HEK293T (cell line): ENCODE measurements at regions not wholly inside any gene's neighbourhood (a gene's known extent, or its start where the extent isn't known, plus 50 kb on each side); places are given as distances from the start of the nearest gene placed in this dataset.
"Not testable (repeated sequence)": the region's sequence is repeated elsewhere in the genome, so short reads cannot be mapped to it uniquely, and the experiment has no call there.

Source experiments
- CTCF ChIA-PET: fragments of 350-600 bp; formaldehyde crosslinking; extraction: SDS; loops from one replicate; lab custom pipeline; 2021; ENCODE audit warnings: antibody characterized with exemption, inconsistent platforms; lab: Yijun Ruan, JAX
- POLR2A ChIA-PET: fragments of 350-600 bp; formaldehyde crosslinking; extraction: SDS; loops from one replicate; lab custom pipeline; 2020; ENCODE audit warnings: antibody characterized with exemption, inconsistent platforms; lab: Yijun Ruan, JAX
- DNase-seq: peaks from one replicate; pipeline ENCODE4 v3.0.0; 2012; ENCODE audit warnings: mixed read lengths; ENCODE audit errors: extremely low spot score
- ARNT ChIP-seq: fragments of 450-650 bp; IDR thresholded peaks from 2 replicates; pipeline ENCODE4 v1.6.1; 2017; ENCODE audit warnings: mild to moderate bottlenecking
- BHLHE40 ChIP-seq: fragments of 450-650 bp; IDR thresholded peaks from 2 replicates; pipeline ENCODE4 v1.6.1; 2016; ENCODE audit warnings: mild to moderate bottlenecking, moderate library complexity, borderline replicate concordance
- CTBP1 ChIP-seq: fragments of 450-650 bp; IDR thresholded peaks from 2 replicates; pipeline ENCODE4 v1.6.1; 2016; ENCODE audit warnings: borderline replicate concordance
- ELF4 ChIP-seq: fragments of 450-650 bp; IDR thresholded peaks from 2 replicates; pipeline ENCODE4 v1.6.1; 2017; ENCODE audit warnings: antibody characterized with exemption
- FOXA1 ChIP-seq: fragments of 450-650 bp; IDR thresholded peaks from 2 replicates; pipeline ENCODE4 v1.6.1; 2016; ENCODE audit warnings: mild to moderate bottlenecking
- FOXK2 ChIP-seq: fragments of 450-650 bp; IDR thresholded peaks from 2 replicates; pipeline ENCODE4 v1.6.1; 2016; ENCODE audit warnings: mild to moderate bottlenecking
- FOXM1 ChIP-seq: fragments of 450-650 bp; IDR thresholded peaks from 2 replicates; pipeline ENCODE4 v1.6.1; 2017; ENCODE audit warnings: mild to moderate bottlenecking, borderline replicate concordance
- HDGF ChIP-seq: fragments of 450-650 bp; IDR thresholded peaks from 2 replicates; pipeline ENCODE4 v1.6.1; 2017; ENCODE audit warnings: antibody characterized with exemption, borderline replicate concordance
- L3MBTL2 ChIP-seq: fragments of 450-650 bp; conservative IDR thresholded peaks from 2 replicates; pipeline ENCODE4 v1.6.1; 2016; ENCODE audit warnings: mild to moderate bottlenecking
- LEF1 ChIP-seq: fragments of 450-650 bp; IDR thresholded peaks from 2 replicates; pipeline ENCODE4 v1.6.1; 2017; ENCODE audit warnings: mild to moderate bottlenecking, borderline replicate concordance
- NFRKB ChIP-seq: fragments of 450-650 bp; IDR thresholded peaks from 2 replicates; pipeline ENCODE4 v1.6.1; 2016; ENCODE audit warnings: mild to moderate bottlenecking, moderate library complexity
- PKNOX1 ChIP-seq: fragments of 450-650 bp; IDR thresholded peaks from 2 replicates; pipeline ENCODE4 v1.6.1; 2016
- SP1 ChIP-seq: fragments of 450-650 bp; IDR thresholded peaks from 2 replicates; pipeline ENCODE4 v1.6.1; 2017
- SUZ12 ChIP-seq: fragments of 450-650 bp; IDR thresholded peaks from 2 replicates; pipeline ENCODE4 v1.6.1; 2016; ENCODE audit warnings: mild to moderate bottlenecking
- TARDBP ChIP-seq: fragments of 450-650 bp; IDR thresholded peaks from 2 replicates; pipeline ENCODE4 v1.6.1; 2016
- ZNF384 ChIP-seq: fragments of 450-650 bp; IDR thresholded peaks from 2 replicates; pipeline ENCODE4 v1.6.1; 2016

- CTCF ChIA-PET, result no interaction called here
Observed at GRCh38 chr12:92384571-92384970, 238.9 kb upstream of the BTG1 start.

GRCh38 chr12:92382383-92382878, 236.8 kb upstream of the BTG1 start:
- TF ChIP-seq BHLHE40 (no peak), TARDBP (no peak), HDGF (no peak), PKNOX1 (no peak), LEF1 (no peak), ELF4 (no peak), FOXK2 (no peak), ARNT (no peak), L3MBTL2 (no peak), SUZ12 (no peak), CTBP1 (no peak), SP1 (no peak), ZNF384 (no peak), NFRKB (no peak), FOXA1 (no peak), FOXM1 (no peak)
- POLR2A ChIA-PET, result no interaction called here
- CTCF ChIA-PET, result no interaction called here
- DNase-seq, result no peak

More at GRCh38 chr12:92384571-92384970, 238.9 kb upstream of the BTG1 start:
- DNase-seq, result no peak
- POLR2A ChIA-PET, result no interaction called here
- no peak for TF ChIP-seq ELF4
- TF ChIP-seq FOXA1, result no peak
- no peak for TF ChIP-seq SUZ12
- no peak for TF ChIP-seq FOXK2
- no peak for TF ChIP-seq ARNT
- no peak for TF ChIP-seq LEF1
- no peak for TF ChIP-seq BHLHE40
- TF ChIP-seq HDGF, result no peak
- TF ChIP-seq ZNF384, result no peak
- TF ChIP-seq PKNOX1, result no peak
- no peak for TF ChIP-seq L3MBTL2
- TF ChIP-seq CTBP1, result no peak
- no peak for TF ChIP-seq TARDBP
- no peak for TF ChIP-seq FOXM1
- TF ChIP-seq SP1, result no peak
- TF ChIP-seq NFRKB, result no peak

DNA sequence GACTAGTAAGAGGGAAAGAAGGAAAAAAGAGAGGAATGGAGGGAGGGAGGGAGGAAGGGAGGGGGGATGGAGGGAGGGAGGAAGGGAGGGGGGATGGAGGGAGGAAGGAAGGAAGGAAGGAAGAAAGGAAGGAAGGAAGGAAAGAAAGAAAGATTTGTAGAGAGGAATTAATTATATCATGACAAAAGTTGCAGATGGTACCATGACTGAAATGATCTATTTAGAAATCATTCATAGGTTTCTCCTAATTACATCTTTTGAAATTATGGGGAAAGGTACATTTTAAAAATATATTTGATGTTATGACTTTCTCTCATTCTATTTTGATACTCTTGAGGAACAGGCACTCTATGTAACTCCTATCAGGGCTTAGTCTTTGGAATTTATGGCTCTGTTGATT, 236.2 kb upstream of the BTG1 start:
- ChIA-PET POLR2A (no interaction called here), CTCF (no interaction called here)
- no peak for DNase-seq
- no peak for TF ChIP-seq FOXM1
- TF ChIP-seq FOXK2, result no peak
- no peak for TF ChIP-seq TARDBP
- no peak for TF ChIP-seq HDGF
- no peak for TF ChIP-seq CTBP1
- TF ChIP-seq FOXA1, result no peak
- no peak for TF ChIP-seq BHLHE40
- no peak for TF ChIP-seq SUZ12
- TF ChIP-seq PKNOX1, result no peak

DNA sequence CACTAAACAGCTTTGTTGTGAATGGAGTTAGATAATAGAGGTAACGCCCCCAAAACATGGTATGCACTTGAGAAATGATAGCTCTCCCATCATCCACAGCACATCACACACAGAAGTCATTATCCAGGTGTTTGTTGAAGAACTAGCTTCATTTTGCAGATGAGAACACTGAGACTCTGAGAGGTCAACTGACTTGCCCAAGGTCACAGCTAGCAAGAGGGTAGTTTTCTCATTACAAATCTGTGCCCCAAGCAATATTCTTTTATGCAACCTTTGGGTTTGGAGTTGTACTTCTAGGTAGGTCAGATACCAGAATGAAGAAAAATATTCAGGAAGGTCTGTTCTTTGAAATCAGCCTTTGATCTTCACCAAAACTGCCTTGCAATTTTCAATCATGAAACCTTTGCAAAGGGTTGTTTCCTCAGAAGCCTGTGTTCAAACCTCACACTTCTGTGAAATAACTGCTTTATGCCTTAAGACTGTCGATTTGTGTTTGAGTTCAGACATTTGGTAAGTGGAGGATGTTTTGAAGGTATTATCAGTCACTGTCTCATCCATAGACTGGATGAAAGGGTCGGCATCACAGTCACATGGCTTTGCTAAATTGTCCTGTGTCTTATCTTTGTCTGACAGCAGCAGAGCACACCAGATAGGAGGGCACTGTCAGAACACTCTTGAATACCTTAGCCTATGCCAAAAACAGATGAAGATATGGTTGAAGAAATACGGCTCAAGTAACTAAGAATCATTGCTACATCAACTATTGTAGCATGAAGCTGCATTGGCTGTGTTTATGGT, 233.2 kb upstream of the BTG1 start:
- ChIA-PET CTCF (no interaction called here), POLR2A (no interaction called here)
- no peak for DNase-seq
- TF ChIP-seq ARNT (no peak), BHLHE40 (no peak), PKNOX1 (no peak), SP1 (no peak), LEF1 (no peak), SUZ12 (no peak), ELF4 (no peak)

DNA sequence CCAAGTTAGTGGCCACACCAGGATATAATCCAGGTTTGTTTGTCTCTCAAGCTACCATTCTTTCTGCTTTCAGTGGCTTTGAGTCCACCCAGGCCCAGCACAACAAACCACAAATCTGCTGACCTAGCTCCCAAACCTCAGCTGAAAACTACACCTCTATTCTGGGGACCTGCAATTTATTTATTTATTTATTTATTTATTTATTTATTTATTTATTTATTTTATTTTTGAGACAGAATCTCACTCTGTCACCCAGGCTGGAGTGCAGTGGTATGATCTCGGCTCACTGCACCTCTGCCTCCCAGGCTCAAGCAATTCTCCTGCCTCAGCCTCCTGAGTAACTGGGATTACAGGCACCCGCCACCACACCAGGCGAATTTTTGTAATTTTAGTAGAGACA, 229.9 kb upstream of the BTG1 start:
- CTCF ChIA-PET, DNase-seq, POLR2A ChIA-PET: not testable (repeated sequence)

DNA sequence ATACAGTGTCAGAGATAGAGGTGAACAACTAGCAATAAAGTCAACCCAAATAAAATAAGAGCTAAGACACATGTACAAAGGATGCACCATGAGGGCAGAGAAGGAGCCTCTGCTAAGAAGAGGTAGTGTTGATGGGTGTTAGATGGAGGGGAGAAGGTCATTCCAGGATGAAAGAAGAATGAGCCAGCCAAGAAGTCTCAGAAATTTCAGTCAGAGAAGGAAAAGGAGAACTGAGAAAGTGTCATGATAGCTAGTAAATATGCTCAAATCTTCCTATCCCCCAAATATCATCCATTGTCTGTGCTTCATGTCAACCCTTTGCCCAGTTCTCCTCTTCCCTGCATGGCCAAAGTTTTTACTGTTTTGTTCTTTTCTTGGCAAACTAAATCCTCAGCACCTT, 225.2 kb upstream of the BTG1 start:
- DNase-seq, result no peak
- CTCF ChIA-PET, result no interaction called here
- POLR2A ChIA-PET, result no interaction called here
- TF ChIP-seq PKNOX1, result no peak
- no peak for TF ChIP-seq ZNF384
- no peak for TF ChIP-seq SUZ12
- TF ChIP-seq FOXA1, result no peak
- no peak for TF ChIP-seq ARNT
- no peak for TF ChIP-seq L3MBTL2
- TF ChIP-seq LEF1, result no peak
- TF ChIP-seq FOXK2, result no peak
- no peak for TF ChIP-seq NFRKB
- TF ChIP-seq FOXM1, result no peak
- no peak for TF ChIP-seq HDGF
